G401.6 (cell line): ENCODE measurements at regions not wholly inside any gene's neighbourhood (a gene's known extent, or its start where the extent isn't known, plus 50 kb on each side); places are given as distances from the start of the nearest gene placed in this dataset.

ENCODE experiments used
- FAIRE-seq: peaks from 2 replicates; lab custom pipeline; 2012; peaks lifted over from hg19 to GRCh38; lab: Jason Lieb, UNC

DNA sequence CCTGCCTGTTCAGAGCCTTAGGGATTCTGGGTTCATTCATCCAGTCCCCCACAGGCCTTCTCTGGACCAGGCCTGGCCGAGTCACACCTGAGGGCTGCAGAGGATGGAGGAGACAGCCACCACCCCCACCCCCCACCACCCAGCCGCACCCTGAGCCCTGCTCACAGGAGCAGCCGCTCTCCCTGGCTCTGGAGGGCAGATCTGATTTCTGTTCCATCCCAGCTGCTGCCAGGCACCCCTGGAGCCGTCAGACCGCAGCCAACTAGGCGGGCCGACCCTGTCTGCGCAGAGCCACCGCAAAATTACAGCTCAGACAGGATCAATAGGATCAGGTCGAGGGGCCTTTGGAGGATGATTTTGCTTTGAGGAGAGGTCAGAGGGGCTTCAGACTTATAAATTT is 154.6 kb upstream of the MYL2 start:
- FAIRE-seq, result no peak

DNA sequence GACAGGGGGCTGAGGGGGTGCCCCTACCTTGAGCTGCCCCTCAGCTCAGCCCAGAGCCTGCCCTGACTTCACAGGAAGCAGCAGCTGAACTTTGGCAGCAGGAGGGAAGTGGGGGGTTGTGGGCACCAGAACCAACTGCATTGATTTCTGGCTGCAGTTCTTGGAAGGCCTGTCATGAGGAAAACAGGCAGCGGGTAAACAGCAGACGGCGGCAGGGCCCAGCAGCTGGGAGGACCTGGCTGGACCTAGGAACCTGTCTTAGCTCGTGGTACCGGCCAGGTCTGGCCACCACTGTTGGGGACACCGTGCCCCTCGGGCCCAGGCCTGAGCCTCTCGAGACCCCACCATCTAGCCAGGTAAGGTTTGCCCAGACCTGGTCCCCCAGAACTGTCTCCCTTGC is 154.2 kb upstream of the MYL2 start:
- no peak for FAIRE-seq

GRCh38 chr12:111073370-111073769 is 153.0 kb upstream of the MYL2 start:
- FAIRE-seq, result no peak

DNA sequence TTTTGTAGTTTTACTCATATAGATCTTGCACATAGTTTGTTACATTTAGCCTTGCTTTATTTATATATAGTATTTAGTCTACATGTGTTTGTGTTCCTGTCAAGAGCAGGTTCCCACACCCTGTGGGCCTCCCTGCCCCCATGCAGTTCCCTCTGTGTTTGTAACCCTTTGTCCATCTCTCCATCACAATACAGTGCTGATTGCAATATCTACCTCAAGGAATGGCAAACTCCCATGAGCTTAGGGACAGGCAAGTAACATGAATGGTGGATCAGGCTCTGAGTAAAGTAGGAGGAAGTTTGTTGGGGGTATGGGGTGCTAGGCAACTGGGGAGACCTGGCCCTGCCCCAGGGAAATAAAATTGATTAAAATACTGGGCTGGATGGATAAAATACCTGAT is 151.9 kb upstream of the MYL2 start:
- no peak for FAIRE-seq

DNA sequence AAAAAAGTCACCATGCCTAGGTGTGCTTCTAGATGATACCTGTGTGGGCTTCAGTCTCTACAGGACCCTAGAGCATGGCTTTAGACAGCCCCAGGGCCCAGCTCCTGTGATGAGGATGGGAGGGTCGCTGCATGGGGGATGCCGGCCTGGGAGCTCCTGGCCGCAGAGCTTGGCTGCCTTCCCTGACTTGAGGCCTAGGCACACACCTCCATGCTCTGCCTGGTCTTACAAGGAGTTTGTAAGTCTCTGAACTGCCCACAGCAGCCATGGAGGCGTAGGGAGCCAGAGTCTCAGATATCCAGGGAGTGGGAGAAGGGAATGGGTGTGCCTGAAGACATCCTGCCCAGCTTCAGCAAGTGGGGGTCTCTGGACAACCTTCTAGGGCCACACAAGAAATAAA is 149.5 kb upstream of the MYL2 start:
- no peak for FAIRE-seq

- no peak for FAIRE-seq
Observed at GRCh38 chr12:111068290-111068689, 147.9 kb upstream of the MYL2 start.

DNA sequence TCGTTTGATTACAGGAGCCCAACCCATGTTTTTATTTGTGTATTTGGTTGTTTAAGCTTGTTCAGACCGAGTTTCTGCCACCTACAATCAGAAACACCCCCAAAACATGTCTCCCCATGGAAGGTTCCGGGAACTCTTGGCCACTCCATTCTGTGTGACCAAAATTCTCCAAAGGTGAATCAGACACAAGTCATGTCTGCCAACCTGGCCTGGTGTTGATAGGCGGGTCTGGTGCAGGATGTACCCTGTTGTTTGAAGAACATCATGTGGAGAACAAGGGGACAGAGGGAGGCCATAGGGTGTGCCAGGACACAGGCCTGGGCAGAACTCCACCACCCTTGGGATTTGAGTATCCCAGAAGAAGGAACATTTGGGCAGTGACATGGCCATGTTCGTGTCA is 147.1 kb upstream of the MYL2 start:
- no peak for FAIRE-seq

GRCh38 chr12:111066744-111067437 is 146.5 kb upstream of the MYL2 start:
- no peak for FAIRE-seq

DNA sequence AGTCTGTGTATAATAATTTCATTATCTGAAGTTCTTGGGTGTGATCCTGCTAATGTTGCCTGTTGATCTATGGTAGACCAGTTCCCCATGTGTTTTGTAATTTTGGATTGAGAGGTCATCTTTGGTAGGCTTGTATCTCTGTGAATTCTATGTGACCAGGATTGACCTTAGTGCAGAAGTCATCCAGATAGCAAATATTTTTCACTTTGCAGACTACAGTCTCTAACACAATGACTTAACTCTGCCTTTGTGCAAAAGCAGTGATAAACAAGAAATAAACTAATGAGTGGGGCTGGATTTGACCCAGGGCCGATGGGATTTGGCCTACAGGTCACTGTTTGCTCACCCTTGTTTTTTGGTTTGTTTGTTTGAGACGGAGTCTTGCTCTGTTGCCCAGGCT is 144.6 kb upstream of the MYL2 start:
- no peak for FAIRE-seq

GRCh38 chr12:111064154-111064553 is 143.8 kb upstream of the MYL2 start:
- no peak for FAIRE-seq

DNA sequence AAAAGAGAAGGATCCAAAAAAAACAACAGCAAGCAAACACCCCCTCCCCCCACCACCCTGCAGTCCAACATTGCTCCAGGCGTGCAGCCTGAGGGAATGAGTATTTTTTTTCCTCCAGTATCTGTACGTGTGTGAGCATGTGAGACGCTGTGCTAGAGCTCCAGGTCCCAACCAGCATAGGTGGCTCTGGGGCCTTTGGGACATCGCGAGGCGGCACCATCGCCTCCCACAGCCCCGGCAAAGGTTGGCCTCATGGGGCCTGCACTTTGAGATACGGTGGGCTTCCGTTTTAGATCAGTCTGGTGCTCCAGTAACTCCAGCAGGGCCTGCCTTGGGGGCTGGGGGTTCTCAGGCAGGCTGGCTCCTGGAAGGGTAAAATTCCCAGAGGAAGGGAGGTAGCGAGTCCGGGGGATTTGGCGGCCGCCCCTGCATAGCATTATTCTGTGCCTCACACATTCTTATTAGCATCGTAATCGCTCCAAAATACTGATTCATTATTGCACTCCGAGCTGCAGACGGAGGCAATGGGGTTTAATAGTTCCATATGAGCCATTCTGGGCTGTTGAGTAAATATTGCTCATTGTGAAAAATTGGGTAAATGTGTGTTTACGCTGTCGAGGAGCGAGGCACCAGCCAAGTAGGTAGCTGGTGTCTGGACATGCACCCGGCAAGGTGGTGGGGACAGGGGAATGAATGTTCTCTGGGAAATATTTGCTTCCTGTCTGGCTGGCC is 143.1 kb upstream of the MYL2 start:
- FAIRE-seq, result no peak

GRCh38 chr12:111057701-111058425 is 137.5 kb upstream of the MYL2 start:
- FAIRE-seq, result no peak

DNA sequence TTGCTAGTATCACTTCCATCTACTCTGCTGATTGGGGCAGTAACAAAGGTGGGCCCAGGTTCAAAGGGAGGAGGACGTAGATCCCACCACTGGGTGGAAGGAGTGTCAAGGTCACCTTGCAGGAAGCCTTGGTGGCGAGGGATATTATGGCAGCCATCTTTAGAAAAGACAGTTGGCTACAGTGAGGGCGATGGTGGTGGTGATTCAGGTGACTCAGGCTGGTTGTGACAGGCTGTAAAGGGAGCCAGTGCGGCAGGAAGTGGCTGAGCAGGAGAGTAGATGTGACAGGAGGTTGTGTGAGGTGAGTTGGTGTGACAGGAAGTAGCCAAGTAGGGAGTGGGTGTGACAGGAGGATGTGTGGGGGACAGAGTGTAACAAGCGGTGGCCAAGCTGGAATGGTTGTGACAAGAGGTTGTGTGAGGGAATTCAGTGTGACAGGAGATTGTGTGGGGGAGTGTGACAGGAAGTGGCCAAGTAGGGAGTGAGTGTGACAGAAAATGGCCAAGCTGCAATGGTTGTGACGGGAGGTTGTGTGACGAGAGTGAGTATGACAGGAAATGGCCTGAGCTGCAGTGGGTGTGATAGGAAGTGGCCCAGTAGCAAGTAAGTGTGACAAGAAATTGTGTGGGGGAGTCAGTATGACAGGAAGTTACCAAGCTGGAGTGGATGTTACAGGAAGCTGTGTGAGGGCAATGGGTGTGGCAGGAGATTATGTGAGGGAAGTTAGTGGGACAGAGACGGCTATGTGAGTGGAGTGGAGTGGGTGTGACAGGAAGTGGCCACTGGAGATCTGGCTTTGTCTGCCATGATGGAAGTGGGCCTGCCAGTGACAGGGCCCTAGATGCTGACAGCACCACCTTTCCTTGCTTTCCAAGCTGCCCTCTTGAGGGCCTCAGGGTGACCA is 136.5 kb upstream of the MYL2 start:
- FAIRE-seq, result no peak

GRCh38 chr12:111055181-111055880 is 135.0 kb upstream of the MYL2 start:
- FAIRE-seq, result no peak

DNA sequence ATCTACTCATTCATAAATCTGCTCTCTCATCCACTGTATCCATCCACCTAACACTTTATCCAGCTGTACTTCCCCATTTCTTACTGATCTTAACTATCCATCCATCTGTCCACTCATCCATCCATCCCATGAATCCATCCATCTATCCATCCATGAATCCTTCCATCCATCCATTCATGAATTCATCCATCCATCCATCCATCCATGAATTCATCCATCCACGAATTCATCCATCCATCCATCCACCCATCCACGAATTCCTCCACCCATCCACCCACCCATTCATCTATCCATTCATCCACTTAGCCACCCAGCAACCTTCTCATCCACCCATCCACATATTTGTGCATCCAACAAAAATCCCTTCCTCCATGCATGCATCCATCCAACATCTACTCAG is 128.6 kb upstream of the MYL2 start:
- FAIRE-seq, result no peak

GRCh38 chr12:111046896-111047295 is 126.5 kb upstream of the MYL2 start:
- no peak for FAIRE-seq

GRCh38 chr12:111045941-111046340 is 125.6 kb upstream of the MYL2 start:
- no peak for FAIRE-seq

- FAIRE-seq, result no peak
Observed at GRCh38 chr12:111041091-111041490, 120.7 kb upstream of the MYL2 start.

DNA sequence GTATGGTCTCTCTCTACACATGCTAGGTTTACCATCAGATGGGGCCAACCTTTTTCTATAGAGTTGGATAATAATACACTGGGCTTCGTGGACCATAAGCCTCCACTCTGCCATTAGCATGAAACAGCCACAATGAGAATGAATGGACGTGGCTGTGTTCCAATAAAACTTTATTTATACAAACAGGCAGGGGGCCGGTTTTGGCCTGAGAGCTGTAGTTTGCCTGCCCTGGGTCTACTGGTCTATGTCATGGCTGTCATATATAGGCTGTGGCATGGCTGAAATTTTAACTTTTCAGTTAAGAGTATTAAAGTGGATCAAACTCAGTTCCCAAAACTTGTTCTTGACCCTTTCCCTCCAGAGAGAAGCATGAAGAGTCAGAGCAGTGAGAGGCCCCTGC is 120.3 kb upstream of the MYL2 start:
- FAIRE-seq, result no peak

GRCh38 chr12:111038941-111039340 is 118.6 kb upstream of the MYL2 start:
- no peak for FAIRE-seq

GRCh38 chr12:111038077-111038476 is 117.7 kb upstream of the MYL2 start:
- FAIRE-seq, result no peak

- FAIRE-seq, result no peak
Observed at GRCh38 chr12:111037047-111037446, 116.7 kb upstream of the MYL2 start.
